Tibial nerve (tissue), 4 donors: ENCODE measurements at regions not wholly inside any gene's neighbourhood (a gene's known extent, or its start where the extent isn't known, plus 50 kb on each side); places are given as distances from the start of the nearest gene placed in this dataset.

Experiments used
- DNase-seq, 2 donors: peaks; one replicate each; pipeline ENCODE4 v3.0.0-alpha.2; 2019; ENCODE audit warnings: low spot score in 2 of 2
- H3K27ac ChIP-seq, 4 donors: fragments of 200-600 bp; sonication (generic) in 3 of 4; one replicate each; pipeline ENCODE4 v1.5.1; 2017 to 2019; ENCODE audit warnings: mild to moderate bottlenecking in 1 of 4
- H3K27me3 ChIP-seq, 2 donors: fragments of 200-600 bp; sonication (generic) in 1 of 2; one replicate each; pipeline versions ENCODE4 v1.5.1 to v1.6.0; 2017 to 2019
- H3K36me3 ChIP-seq, 3 donors: fragments of 200-600 bp; sonication (generic); one replicate each; pipeline ENCODE4 v1.5.1; 2018 to 2019
- H3K4me1 ChIP-seq, 4 donors: fragments of 200-600 bp; sonication (generic) in 3 of 4; one replicate each; pipeline ENCODE4 v1.5.1; 2017 to 2019
- H3K4me3 ChIP-seq, 4 donors: fragments of 200-600 bp; sonication (generic) in 3 of 4; one replicate each; pipeline ENCODE4 v1.5.1; 2017 to 2019; ENCODE audit warnings: mild to moderate bottlenecking in 1 of 4, moderate library complexity in 1 of 4
- H3K9me3 ChIP-seq, 4 donors: fragments of 200-600 bp; sonication (generic) in 3 of 4; one replicate each; pipeline ENCODE4 v1.5.1; 2017 to 2019
- EP300 ChIP-seq, 2 donors: sonication (generic); formaldehyde crosslinking; IDR thresholded peaks; one replicate each; pipeline ENCODE4 v1.6.1; 2017; ENCODE audit warnings: antibody characterized with exemption in 2 of 2, mild to moderate bottlenecking in 1 of 2
- POLR2A ChIP-seq, 2 donors: fragments of 450-650 bp; IDR thresholded peaks; one replicate each; pipeline ENCODE4 v1.6.1; 2017; ENCODE audit warnings: antibody characterized with exemption in 2 of 2, mild to moderate bottlenecking in 2 of 2, moderate library complexity in 2 of 2
- WGBS, 2 donors: methylation state at CpG; one replicate each; pipeline ENCODE4 v1.1.5; 2018; 5-methylcytosine and 5-hydroxymethylcytosine counted together
- TF ChIP-seq, protein P1 (sequence below), 5 experiments: fragments of 200-600 bp in 3 of 5; fragments of 450-650 bp in 2 of 5; sonication (generic) in 3 of 5; IDR thresholded peaks; one replicate each; pipeline ENCODE4 v1.5.1; 2016 to 2019; ENCODE audit warnings: antibody characterized with exemption in 5 of 5, mild to moderate bottlenecking in 3 of 5, moderate library complexity in 2 of 5

DNA sequence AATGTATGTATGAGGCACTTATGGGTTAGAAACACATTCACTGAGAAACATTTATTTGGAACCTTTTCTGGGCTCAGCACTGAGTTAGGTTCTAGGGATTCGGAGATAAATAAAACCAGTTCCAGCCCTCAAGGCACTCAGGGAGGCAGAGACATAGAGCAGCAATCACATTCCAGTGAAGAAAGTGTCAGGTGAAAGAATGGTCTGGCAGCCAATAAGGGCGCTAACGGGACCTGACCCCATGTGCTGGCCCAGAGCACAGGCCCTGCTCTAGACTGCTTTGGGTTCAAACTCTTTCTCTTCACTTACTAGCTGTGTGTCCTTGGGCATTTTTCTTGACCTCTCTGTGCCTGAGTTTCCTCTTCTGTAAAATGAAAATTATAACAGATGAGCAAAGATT lies 146.0 kb upstream of the SYT13 start:
- no peaks in the 10 kb centered on the region for H3K9me3 ChIP-seq
- H3K4me1 ChIP-seq: no peaks in the 10 kb centered on the region
- no peak overlapping the region for H3K27ac ChIP-seq
- DNase-seq: no peak
- H3K36me3 ChIP-seq: no peaks in the 10 kb centered on the region
- no peak overlapping the region for H3K4me3 ChIP-seq
- 67 to 75% methylated on average over 3 of the region's 3 CpGs for WGBS, 2 donors
- H3K27me3 ChIP-seq: peaks cover 0 to 8% of the 10 kb centered on the region in 2 donors
- TF ChIP-seq, protein P1, sequence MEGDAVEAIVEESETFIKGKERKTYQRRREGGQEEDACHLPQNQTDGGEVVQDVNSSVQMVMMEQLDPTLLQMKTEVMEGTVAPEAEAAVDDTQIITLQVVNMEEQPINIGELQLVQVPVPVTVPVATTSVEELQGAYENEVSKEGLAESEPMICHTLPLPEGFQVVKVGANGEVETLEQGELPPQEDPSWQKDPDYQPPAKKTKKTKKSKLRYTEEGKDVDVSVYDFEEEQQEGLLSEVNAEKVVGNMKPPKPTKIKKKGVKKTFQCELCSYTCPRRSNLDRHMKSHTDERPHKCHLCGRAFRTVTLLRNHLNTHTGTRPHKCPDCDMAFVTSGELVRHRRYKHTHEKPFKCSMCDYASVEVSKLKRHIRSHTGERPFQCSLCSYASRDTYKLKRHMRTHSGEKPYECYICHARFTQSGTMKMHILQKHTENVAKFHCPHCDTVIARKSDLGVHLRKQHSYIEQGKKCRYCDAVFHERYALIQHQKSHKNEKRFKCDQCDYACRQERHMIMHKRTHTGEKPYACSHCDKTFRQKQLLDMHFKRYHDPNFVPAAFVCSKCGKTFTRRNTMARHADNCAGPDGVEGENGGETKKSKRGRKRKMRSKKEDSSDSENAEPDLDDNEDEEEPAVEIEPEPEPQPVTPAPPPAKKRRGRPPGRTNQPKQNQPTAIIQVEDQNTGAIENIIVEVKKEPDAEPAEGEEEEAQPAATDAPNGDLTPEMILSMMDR (IDR thresholded peaks at IDR 0.05): no peak
- TF ChIP-seq EP300 (IDR thresholded peaks at IDR 0.05): no peak
- TF ChIP-seq POLR2A (IDR thresholded peaks at IDR 0.05): no peak

DNA sequence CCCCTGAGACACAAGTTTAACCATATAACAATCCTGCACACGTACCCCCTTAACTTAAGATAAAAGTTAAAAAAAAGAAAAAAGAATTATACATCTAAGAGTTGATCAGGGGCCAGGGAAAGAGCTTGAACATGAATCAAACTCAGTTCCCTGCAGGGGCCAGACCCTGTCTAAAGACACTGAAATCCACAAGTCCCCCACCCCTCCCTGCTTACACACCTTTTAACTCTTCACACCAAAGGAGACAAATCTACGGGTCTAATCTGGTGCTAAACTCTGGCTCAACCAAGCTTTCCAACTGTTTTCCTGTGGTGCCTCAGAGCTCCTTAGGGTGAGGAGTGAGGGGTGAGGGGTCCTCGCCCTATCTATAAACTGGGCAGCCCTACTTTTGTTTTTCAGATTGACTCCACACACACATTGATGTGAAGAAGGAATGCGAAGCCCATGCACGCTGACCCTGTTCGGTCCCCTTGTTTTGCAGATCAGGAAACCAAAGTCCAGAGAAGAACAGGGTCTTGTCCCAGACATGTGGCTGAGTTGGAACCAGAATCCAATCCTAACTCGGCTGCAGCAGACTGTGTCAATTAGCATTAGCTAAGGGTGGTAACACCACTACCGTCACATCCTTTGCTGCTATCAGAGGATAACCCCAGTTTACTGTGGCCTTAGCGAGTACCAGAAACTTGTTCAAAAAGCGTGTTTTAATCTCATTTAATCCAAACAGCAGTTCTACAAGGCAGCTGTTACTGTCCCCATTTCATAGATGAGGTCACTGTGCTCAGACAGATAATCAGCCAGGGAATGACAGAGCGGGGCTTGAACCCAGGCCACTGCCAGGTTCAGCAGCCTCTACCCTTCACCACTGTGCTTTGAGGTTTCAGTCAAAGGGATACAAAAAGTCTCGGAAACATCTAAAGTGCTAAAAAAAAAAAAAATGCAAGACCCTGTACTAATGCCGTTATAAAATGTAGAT lies 145.2 kb upstream of the SYT13 start:
- Histone ChIP-seq H3K4me3 (no peak overlapping the region), H3K36me3 (no peaks in the 10 kb centered on the region), H3K27me3 (peaks cover 0 to 8% of the 10 kb centered on the region in 2 donors), H3K27ac (no peak overlapping the region), H3K4me1 (no peaks in the 10 kb centered on the region), H3K9me3 (no peaks in the 10 kb centered on the region)
- TF ChIP-seq, protein P1 (IDR thresholded peaks at IDR 0.05): no peak
- TF ChIP-seq EP300 (IDR thresholded peaks at IDR 0.05) (no peak), POLR2A (IDR thresholded peaks at IDR 0.05) (no peak)
- WGBS, 2 donors: 76 to 83% methylated on average over 12 of the region's 13 CpGs
- no peak for DNase-seq

DNA sequence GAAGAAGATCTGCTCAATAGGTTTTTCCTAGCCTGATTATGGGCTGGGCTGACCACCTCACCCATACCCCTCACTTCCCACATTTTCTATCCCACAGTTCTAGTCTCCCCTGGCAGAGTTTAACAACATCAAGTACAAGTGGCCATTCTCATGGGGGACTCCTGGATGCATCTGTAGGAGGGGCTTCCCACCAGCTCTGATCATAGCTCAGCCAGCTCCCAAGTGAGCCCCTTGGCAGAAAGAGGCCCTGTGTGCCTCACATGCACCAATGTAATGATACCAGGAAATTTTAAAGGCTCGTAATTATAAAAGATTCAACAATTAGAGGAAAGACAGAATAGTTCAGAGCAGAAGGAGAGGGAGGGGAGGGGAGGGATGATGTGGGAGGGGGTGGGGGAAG lies 144.2 kb upstream of the SYT13 start:
- H3K27ac ChIP-seq: no peak overlapping the region
- TF ChIP-seq POLR2A (IDR thresholded peaks at IDR 0.05): no peak
- TF ChIP-seq, protein P1 (IDR thresholded peaks at IDR 0.05): no peak
- TF ChIP-seq EP300 (IDR thresholded peaks at IDR 0.05): no peak
- H3K4me1 ChIP-seq: no peaks in the 10 kb centered on the region
- peaks cover 0 to 8% of the 10 kb centered on the region in 2 donors for H3K27me3 ChIP-seq
- DNase-seq: no peak
- 38 to 41% methylated on average over 1 of the region's 1 CpG for WGBS, 2 donors
- no peaks in the 10 kb centered on the region for H3K9me3 ChIP-seq
- no peaks in the 10 kb centered on the region for H3K36me3 ChIP-seq
- no peak overlapping the region for H3K4me3 ChIP-seq

DNA sequence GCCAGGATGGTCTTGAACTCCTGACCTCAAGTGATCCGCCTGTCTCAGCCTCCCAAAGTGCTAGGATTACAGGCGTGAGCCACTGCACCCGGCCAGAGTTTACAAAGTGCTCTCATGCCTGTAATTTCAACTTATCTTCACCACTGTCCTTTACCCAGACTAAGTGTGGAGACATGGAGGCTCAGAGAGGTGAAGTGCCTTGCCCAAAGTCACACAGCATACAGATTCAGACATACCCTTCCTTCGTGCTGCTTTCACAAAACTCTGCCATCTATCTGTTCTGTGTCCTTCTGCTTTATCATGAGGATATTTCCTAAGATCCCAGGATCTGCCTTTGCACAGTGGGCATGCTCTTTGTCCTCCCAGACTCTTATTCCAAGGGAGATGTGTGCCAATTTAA lies 143.6 kb upstream of the SYT13 start:
- TF ChIP-seq POLR2A (IDR thresholded peaks at IDR 0.05): no peak
- TF ChIP-seq, protein P1 (IDR thresholded peaks at IDR 0.05): no peak
- H3K4me3 ChIP-seq: no peak overlapping the region
- H3K27ac ChIP-seq: no peak overlapping the region
- H3K36me3 ChIP-seq: no peaks in the 10 kb centered on the region
- peaks cover 0 to 8% of the 10 kb centered on the region in 2 donors for H3K27me3 ChIP-seq
- no peaks in the 10 kb centered on the region for H3K4me1 ChIP-seq
- no peak for DNase-seq
- H3K9me3 ChIP-seq: no peaks in the 10 kb centered on the region
- WGBS, 2 donors: 75 to 82% methylated on average over 4 of the region's 4 CpGs

DNA sequence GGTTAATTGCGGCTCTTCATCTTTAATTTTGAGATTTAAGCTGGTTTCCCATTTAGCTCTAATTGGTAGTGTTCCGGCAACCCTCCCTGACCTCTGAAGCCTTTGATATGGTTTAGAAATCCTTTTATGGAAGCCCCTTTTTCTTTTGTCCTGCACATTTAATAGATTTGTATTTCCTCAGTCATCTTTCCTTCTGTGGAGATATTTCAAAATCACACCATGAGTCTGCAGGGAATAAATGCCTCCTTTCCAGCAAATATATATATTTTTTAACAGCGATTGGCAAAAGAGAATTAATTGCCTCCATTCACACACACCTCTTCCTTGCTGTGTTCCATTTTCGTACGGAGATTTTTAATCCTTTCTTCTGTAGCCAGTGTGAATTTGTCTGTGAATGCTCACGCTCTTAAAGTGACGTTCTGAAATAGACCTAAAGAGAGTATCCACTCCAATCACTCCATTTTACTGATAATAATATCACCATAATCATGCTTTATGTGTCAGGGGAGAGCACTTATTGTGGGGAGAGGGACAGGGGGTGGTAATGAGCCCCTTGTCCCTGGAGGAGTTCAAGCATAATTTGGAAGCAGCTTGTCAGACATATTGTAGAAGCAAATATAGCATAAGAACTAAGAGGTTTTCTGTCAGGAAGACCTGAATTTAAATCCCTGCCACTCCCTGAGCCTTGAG lies 142.5 kb upstream of the SYT13 start:
- no peak overlapping the region for H3K4me3 ChIP-seq
- WGBS, 2 donors: 59 to 61% methylated on average over 7 of the region's 7 CpGs
- H3K4me1 ChIP-seq: no peaks in the 10 kb centered on the region
- peaks cover 0 to 8% of the 10 kb centered on the region in 2 donors for H3K27me3 ChIP-seq
- no peak overlapping the region for H3K27ac ChIP-seq
- no peaks in the 10 kb centered on the region for H3K9me3 ChIP-seq
- no peak for DNase-seq
- TF ChIP-seq POLR2A (IDR thresholded peaks at IDR 0.05) (no peak), EP300 (IDR thresholded peaks at IDR 0.05) (no peak)
- TF ChIP-seq, protein P1 (IDR thresholded peaks at IDR 0.05): no peak
- H3K36me3 ChIP-seq: no peaks in the 10 kb centered on the region
